Astrocyte of the hippocampus (primary cell): ENCODE measurements at regions not wholly inside any gene's neighbourhood (a gene's known extent, or its start where the extent isn't known, plus 50 kb on each side); places are given as distances from the start of the nearest gene placed in this dataset.
"Not testable (repeated sequence)": the region's sequence is repeated elsewhere in the genome, so short reads cannot be mapped to it uniquely, and the experiment has no call there.

ENCODE experiments used
- DNase-seq: peaks from one replicate; pipeline ENCODE4 v3.0.0; 2011; ENCODE audit warnings: low read depth, low spot score

GRCh38 chr12:68387338-68387737 is 55.2 kb upstream of the MDM1 start:
- no peak for DNase-seq

DNA sequence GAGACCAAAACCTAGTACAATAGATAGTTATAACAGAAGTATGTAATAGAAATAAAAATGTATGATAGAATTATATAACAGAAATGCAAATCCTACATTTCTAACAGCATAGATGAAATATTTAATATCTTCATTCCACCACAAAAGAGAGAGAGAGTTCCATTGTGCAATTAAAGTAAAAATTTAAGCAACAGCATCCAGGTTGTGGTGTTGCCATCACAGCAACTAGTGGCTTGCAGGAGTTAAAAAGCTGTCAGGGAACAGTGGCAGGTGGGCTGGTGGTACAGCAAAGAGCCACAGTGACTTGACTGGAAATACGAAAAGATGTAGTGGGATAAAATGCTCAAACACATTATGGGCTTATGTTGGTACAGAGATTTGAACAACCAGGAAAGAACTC is 57.1 kb upstream of the MDM1 start:
- no peak for DNase-seq

- no peak for DNase-seq
Observed at GRCh38 chr12:68391937-68392336, 59.8 kb upstream of the MDM1 start.

- DNase-seq: no peak
Observed at GRCh38 chr12:68392376-68392775, 60.2 kb upstream of the MDM1 start.

- no peak for DNase-seq
Observed at GRCh38 chr12:68393417-68393816, 61.3 kb upstream of the MDM1 start.

DNA sequence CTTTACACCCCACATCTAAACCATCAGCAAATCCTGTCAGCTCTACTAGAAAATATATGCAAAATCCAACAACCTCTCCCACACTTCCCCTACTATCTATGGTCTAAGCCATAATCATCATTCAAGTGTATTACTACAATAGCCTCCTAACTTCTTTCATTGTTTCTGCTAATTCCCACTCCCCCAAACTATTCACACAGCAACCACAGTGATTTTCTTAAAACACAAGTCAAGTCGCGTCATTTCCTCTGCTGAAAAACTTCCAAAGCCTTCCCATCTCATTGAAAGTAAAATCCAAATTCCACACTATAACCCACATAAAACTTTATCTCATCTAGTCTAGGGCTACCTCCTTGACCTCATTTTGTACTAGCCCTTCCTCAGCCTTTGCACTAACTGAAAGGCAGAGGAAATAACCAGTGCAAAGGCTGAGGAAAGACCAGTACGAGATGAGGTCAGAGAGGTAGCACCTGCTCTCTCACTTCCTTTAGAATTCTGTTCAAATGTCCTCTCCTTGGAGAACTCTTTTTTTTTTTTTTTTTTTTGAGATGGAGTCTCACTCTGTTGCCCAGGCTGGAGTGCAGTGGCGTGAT is 65.5 kb upstream of the MDM1 start:
- peak; percentile 7 for DNase-seq

- DNase-seq: not testable (repeated sequence)
Observed at GRCh38 chr12:68398689-68399088, 66.5 kb upstream of the MDM1 start.

- no peak for DNase-seq
Observed at GRCh38 chr12:68400226-68400829, 68.2 kb upstream of the MDM1 start.

DNA sequence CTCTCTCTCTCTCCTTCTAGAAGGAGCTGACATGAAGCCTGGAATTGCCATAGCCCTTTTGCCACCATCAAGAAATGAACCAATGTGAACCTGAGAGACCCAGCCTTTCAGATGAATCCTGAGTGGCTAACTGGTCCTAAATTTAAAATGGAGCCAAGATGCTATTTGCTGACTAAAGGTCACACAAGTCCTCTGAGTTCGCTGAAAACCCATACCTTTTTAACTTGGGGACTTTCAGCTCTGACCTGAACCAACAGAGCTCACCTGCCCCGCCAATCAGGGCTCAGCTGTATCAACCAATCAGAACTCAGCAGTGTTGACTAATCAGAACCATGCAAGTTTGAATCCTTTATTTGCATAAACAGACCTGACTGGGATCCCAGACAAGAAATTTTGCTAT is 70.3 kb upstream of the MDM1 start:
- DNase-seq: no peak

GRCh38 chr12:68403296-68403695 is 71.1 kb upstream of the MDM1 start:
- peak; percentile 34 for DNase-seq

GRCh38 chr12:68403711-68404110 is 71.5 kb upstream of the MDM1 start:
- DNase-seq: peak; percentile 31

DNA sequence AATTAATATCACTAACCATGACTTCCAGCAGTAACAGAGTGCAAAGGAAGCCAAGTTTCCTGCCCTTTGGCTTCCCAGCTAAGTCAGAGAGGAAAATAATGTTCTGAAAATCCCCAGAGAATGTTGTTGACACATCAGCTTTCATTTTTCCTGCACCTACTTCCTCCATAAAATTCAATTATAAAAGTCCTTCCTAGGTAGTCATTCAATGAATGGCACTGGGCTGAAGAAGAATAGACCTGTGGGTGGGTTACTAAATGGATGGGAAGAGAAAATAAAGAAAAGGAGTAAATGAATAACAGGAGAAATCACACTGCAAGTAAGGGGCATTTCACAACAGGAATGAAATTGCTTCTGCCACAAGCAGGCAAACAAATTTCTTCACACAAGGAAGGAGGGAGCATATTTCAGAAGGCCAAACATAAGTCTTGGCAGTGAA is 73.2 kb upstream of the MDM1 start:
- no peak for DNase-seq

- peak; percentile 86 for DNase-seq
Observed at GRCh38 chr12:68406134-68406576, 74.0 kb upstream of the MDM1 start.

DNA sequence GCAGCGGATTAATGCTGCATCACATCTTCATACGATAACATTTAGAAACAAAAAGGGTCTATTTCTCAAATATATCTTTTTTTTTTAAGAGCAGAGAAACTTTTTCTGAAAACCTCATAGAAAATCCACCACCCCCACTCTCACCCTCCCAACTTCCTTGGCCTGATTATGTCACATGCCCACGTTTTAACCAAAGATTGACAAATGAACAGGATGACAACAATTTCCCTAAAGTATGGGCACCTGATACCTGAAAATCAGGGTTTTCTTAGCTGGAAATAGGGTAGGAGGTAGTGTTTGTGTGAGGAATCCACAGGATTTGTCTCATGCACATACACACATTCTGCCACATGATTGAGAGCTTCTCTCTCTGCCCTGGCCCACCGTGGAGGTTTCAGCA is 74.7 kb upstream of the MDM1 start:
- no peak for DNase-seq

- DNase-seq: no peak
Observed at GRCh38 chr12:68410018-68410660, 78.0 kb upstream of the MDM1 start.

GRCh38 chr12:68411371-68411770 is 79.2 kb upstream of the MDM1 start:
- DNase-seq: no peak

GRCh38 chr12:68414988-68415387 is 82.8 kb upstream of the MDM1 start:
- DNase-seq: no peak

GRCh38 chr12:68416350-68416749 is 84.2 kb upstream of the MDM1 start:
- DNase-seq: no peak

GRCh38 chr12:68416826-68417225 is 84.7 kb upstream of the MDM1 start:
- DNase-seq: no peak

GRCh38 chr12:68418137-68418460 is 85.9 kb upstream of the MDM1 start:
- no peak for DNase-seq

DNA sequence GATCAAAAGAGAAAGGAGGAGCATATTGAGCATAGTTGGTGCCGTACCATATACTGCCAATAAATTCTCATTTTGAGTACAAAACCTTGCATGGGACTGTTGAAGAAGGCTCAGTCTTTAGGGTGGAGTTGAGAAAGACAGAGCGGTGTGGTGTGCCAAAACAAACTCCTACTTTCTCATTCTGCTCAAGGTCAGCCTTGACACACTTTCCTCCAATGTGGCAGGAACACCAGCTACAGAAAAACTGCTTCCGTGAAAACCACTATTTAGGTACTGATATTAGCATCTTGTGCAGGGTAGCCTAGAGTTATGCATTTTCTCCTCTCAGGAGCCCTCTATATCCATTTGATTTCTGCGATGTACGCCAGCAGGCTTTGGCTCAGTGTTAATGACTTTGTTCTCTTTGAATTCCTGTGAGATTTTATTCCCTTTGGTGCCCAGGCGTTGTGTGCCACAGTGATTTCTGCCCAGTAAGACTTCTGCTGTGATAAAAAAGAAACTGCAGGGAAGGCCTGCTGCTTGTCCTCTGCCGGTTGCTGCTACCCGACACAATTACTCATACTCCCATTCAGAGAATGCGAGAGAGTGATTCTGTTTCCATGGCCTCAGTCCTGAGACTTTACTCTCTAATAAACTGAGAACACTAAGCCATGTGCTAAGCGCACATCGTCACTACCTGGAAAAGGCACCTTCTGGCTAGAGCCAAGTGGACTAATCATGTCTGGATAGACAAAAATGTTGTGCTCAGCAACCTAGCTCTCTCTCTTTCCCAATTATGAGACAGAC is 88.3 kb upstream of the MDM1 start:
- DNase-seq: peak; percentile 73

- DNase-seq: no peak
Observed at GRCh38 chr12:68422159-68422558, 90.0 kb upstream of the MDM1 start.
